ENCODE measurements at regions not wholly inside any gene's neighbourhood (a gene's known extent, or its start where the extent isn't known, plus 50 kb on each side); places are given as distances from the start of the nearest gene placed in this dataset.
A peak's percentile ranks its signal among the peaks of the same experiment; 100 is the strongest.

- Histone ChIP-seq H3K79me2 (ENCODE audit: insufficient read depth, low read length) (no peaks in the 10 kb centered on the region), H3F3A (ENCODE audit: insufficient read depth) (no peaks in the 10 kb centered on the region), H3K27me3 (ENCODE audit: low read length) (no peaks in the 10 kb centered on the region), H2AFZ (ENCODE audit: low read depth, low read length, severe bottlenecking) (no peak overlapping the region), H3K9me2 (replicated peaks; ENCODE audit: insufficient read depth, low read length) (no peaks in the 10 kb centered on the region), H3K4me2 (ENCODE audit: low read depth, low read length, poor library complexity, severe bottlenecking) (no peak overlapping the region), H3K9me3 (ENCODE audit: insufficient read depth, low read length) (no peaks in the 10 kb centered on the region), H3K4me3 (ENCODE audit: insufficient read depth, low read length, poor library complexity, severe bottlenecking) (no peak overlapping the region), H4K20me1 (ENCODE audit: low read depth, low read length) (no peaks in the 10 kb centered on the region), H3K36me3 (ENCODE audit: low read length) (no peaks in the 10 kb centered on the region), H3K27ac (ENCODE audit: low read depth, low read length) (no peak overlapping the region), H3K9ac (ENCODE audit: low read length) (no peak overlapping the region)
- TF ChIP-seq CTCF (IDR thresholded peaks at IDR 0.05; ENCODE audit: insufficient read depth, low read length, poor library complexity, severe bottlenecking) (no peak), EZH2phosphoT487 (conservative IDR thresholded peaks at IDR 0.05; ENCODE audit: low read length) (no peak)
Measured at GRCh38 chr3:86594838-86595237, 396.1 kb downstream of the VGLL3 start.

DNA sequence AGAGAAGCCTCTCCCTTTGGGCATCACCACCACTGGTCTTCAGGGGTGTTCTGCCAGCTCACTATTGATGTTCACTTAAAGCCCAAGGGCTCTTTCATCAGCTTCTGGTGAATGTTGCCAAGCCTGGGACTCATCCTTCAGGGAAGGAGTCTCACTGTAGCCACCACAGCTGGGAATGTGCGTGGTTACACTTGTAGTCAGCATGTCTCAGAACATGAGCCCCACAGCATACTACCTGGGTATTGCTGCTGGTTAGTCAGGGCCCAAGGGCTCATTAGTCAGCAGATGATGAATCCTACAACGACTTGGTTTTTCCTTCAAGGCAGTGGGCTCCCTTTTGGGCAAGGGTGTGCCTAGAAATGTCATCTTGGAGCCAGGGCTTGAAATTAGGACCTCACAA, 412.9 kb downstream of the VGLL3 start:
- H3F3A ChIP-seq (ENCODE audit: insufficient read depth) = no peaks in the 10 kb centered on the region
- H3K9ac ChIP-seq (ENCODE audit: low read length) = no peak overlapping the region
- no peak overlapping the region for H3K4me2 ChIP-seq (ENCODE audit: low read depth, low read length, poor library complexity, severe bottlenecking)
- H3K9me2 ChIP-seq (replicated peaks; ENCODE audit: insufficient read depth, low read length) = no peaks in the 10 kb centered on the region
- H2AFZ ChIP-seq (ENCODE audit: low read depth, low read length, severe bottlenecking) = no peak overlapping the region
- no peaks in the 10 kb centered on the region for H3K27me3 ChIP-seq (ENCODE audit: low read length)
- H3K4me3 ChIP-seq (ENCODE audit: insufficient read depth, low read length, poor library complexity, severe bottlenecking) = no peak overlapping the region
- H3K27ac ChIP-seq (ENCODE audit: low read depth, low read length) = no peak overlapping the region
- no peaks in the 10 kb centered on the region for H3K36me3 ChIP-seq (ENCODE audit: low read length)
- no peaks in the 10 kb centered on the region for H3K9me3 ChIP-seq (ENCODE audit: insufficient read depth, low read length)
- TF ChIP-seq CTCF (IDR thresholded peaks at IDR 0.05; ENCODE audit: insufficient read depth, low read length, poor library complexity, severe bottlenecking) = no peak
- no peaks in the 10 kb centered on the region for H4K20me1 ChIP-seq (ENCODE audit: low read depth, low read length)
- H3K79me2 ChIP-seq (ENCODE audit: insufficient read depth, low read length) = no peaks in the 10 kb centered on the region

DNA sequence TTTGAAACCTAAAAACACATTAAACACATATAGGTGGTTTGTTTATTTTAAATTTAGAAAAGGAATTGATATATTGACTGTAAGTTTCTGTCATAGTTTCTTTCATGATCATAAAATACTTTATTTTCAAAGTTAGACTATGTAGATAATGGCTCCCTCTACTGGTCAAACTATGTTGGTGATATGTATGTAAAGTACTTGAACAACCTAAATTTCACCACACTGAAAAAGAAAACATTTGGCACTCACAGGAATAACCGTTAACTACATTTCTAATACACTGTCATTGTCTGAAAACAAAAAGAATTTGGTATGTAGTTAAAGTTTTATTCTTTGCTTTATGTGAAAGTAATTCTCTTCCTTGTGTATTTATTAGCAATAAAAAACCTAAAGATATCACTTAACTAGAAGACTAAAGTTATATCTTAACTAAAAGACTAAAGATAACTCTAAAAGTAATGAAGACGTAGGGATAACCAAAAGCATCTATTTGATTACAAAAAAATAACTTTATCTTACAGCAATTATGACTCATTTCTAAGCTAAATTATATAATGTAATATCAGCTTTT, 427.5 kb downstream of the VGLL3 start:
- no peaks in the 10 kb centered on the region for H3K79me2 ChIP-seq (ENCODE audit: insufficient read depth, low read length)
- no peaks in the 10 kb centered on the region for H3K27me3 ChIP-seq (ENCODE audit: low read length)
- no peaks in the 10 kb centered on the region for H3F3A ChIP-seq (ENCODE audit: insufficient read depth)
- H3K4me2 ChIP-seq (ENCODE audit: low read depth, low read length, poor library complexity, severe bottlenecking) = no peak overlapping the region
- H2AFZ ChIP-seq (ENCODE audit: low read depth, low read length, severe bottlenecking) = no peak overlapping the region
- peak; percentile 33 for TF ChIP-seq CTCF (IDR thresholded peaks at IDR 0.05; ENCODE audit: insufficient read depth, low read length, poor library complexity, severe bottlenecking)
- TF ChIP-seq EZH2phosphoT487 (conservative IDR thresholded peaks at IDR 0.05; ENCODE audit: low read length) = no peak
- H3K4me3 ChIP-seq (ENCODE audit: insufficient read depth, low read length, poor library complexity, severe bottlenecking) = no peak overlapping the region
- H3K9me2 ChIP-seq (replicated peaks; ENCODE audit: insufficient read depth, low read length) = no peaks in the 10 kb centered on the region
- H3K36me3 ChIP-seq (ENCODE audit: low read length) = no peaks in the 10 kb centered on the region
- no peaks in the 10 kb centered on the region for H4K20me1 ChIP-seq (ENCODE audit: low read depth, low read length)
- H3K9ac ChIP-seq (ENCODE audit: low read length) = no peak overlapping the region
- H3K27ac ChIP-seq (ENCODE audit: low read depth, low read length) = no peak overlapping the region
- no peaks in the 10 kb centered on the region for H3K9me3 ChIP-seq (ENCODE audit: insufficient read depth, low read length)
